Right lung (tissue), 2 donors: ENCODE measurements at regions not wholly inside any gene's neighbourhood (a gene's known extent, or its start where the extent isn't known, plus 50 kb on each side); places are given as distances from the start of the nearest gene placed in this dataset.
"Not testable (repeated sequence)": the region's sequence is repeated elsewhere in the genome, so short reads cannot be mapped to it uniquely, and the experiment has no call there.

Experiments used
- DNase-seq, 2 donors: peaks; one replicate each; pipeline ENCODE4 v3.0.0-alpha.2; 2013

- no peak for DNase-seq
These were observed 160.4 kb upstream of the CFAP20DC start for GRCh38 chr3:59210260-59210659.

GRCh38 chr3:59192473-59192872, 142.6 kb upstream of the CFAP20DC start:
- no peak for DNase-seq

GRCh38 chr3:59191651-59192050, 141.8 kb upstream of the CFAP20DC start:
- no peak for DNase-seq

- no peak for DNase-seq
These were observed 140.1 kb upstream of the CFAP20DC start for GRCh38 chr3:59189939-59190338.

- DNase-seq: no peak
These were observed 139.7 kb upstream of the CFAP20DC start for GRCh38 chr3:59189526-59189925.

GRCh38 chr3:59186725-59187124, 136.9 kb upstream of the CFAP20DC start:
- DNase-seq: no peak

GRCh38 chr3:59185591-59186369, 136.0 kb upstream of the CFAP20DC start:
- DNase-seq: peak; percentile 43 to 51

GRCh38 chr3:59180006-59180405, 130.2 kb upstream of the CFAP20DC start:
- DNase-seq: no peak

GRCh38 chr3:59178698-59179097, 128.9 kb upstream of the CFAP20DC start:
- DNase-seq: no peak

GRCh38 chr3:59171491-59171890, 121.7 kb upstream of the CFAP20DC start:
- DNase-seq: no peak

GRCh38 chr3:59170166-59170565, 120.3 kb upstream of the CFAP20DC start:
- not testable (repeated sequence) for DNase-seq

GRCh38 chr3:59167756-59168155, 117.9 kb upstream of the CFAP20DC start:
- no peak for DNase-seq

- DNase-seq: no peak
These were observed 114.1 kb upstream of the CFAP20DC start for GRCh38 chr3:59163953-59164352.

GRCh38 chr3:59161048-59161447, 111.2 kb upstream of the CFAP20DC start:
- DNase-seq: no peak

GRCh38 chr3:59160133-59160746, 110.4 kb upstream of the CFAP20DC start:
- DNase-seq: no peak

- no peak for DNase-seq
These were observed 103.8 kb upstream of the CFAP20DC start for GRCh38 chr3:59153648-59154047.

GRCh38 chr3:59152943-59153342, 103.1 kb upstream of the CFAP20DC start:
- DNase-seq: no peak

- no peak for DNase-seq
These were observed 100.2 kb upstream of the CFAP20DC start for GRCh38 chr3:59150039-59150438.

GRCh38 chr3:59149166-59149565, 99.3 kb upstream of the CFAP20DC start:
- DNase-seq: no peak

GRCh38 chr3:59143447-59143846, 93.6 kb upstream of the CFAP20DC start:
- no peak for DNase-seq

GRCh38 chr3:59142556-59142955, 92.7 kb upstream of the CFAP20DC start:
- no peak for DNase-seq

GRCh38 chr3:59138966-59139365, 89.1 kb upstream of the CFAP20DC start:
- DNase-seq: no peak

- DNase-seq: no peak
These were observed 87.6 kb upstream of the CFAP20DC start for GRCh38 chr3:59137415-59137814.

- DNase-seq: no peak
These were observed 86.3 kb upstream of the CFAP20DC start for GRCh38 chr3:59136081-59136480.
